HepG2 (cell line): ENCODE measurements at regions not wholly inside any gene's neighbourhood (a gene's known extent, or its start where the extent isn't known, plus 50 kb on each side); places are given as distances from the start of the nearest gene placed in this dataset.

ENCODE experiments used
- ATAC-seq: fragments of 200-7000 bp; cut with Tn5 transposase; 3 replicates; pipeline ENCODE4 v1.9.1; 2020; ENCODE audit warnings: mild to moderate bottlenecking, moderate library complexity
- BruUV-seq: library from RNA; stranded (reverse); fragments of 400-500 nt; replicated peaks from 2 replicates; lab custom pipeline; 2021; lab: Mats Ljungman, UMichigan
- CTCF ChIA-PET: fragments of 300-600 bp; formaldehyde crosslinking; extraction: SDS; loops from one replicate; lab custom pipeline; 2021; ENCODE audit warnings: low total read pairs, inconsistent platforms, low intra/inter-chr PET ratio; lab: Yijun Ruan, JAX
- POLR2A ChIA-PET: fragments of 350-600 bp; sonication (Branson Sonifier 250); formaldehyde crosslinking; loops from one replicate; lab custom pipeline; 2020; ENCODE audit warnings: antibody characterized with exemption, inconsistent platforms; lab: Yijun Ruan, JAX
- DNase-seq: peaks from one replicate; pipeline ENCODE4 v3.0.0-alpha.2; 2015; ENCODE audit warnings: low spot score
- FAIRE-seq: peaks from 3 replicates; lab custom pipeline; 2011; peaks lifted over from hg19 to GRCh38; lab: Jason Lieb, UNC
- H2AFZ ChIP-seq: one replicate; pipeline ENCODE4 v1.6.1; 2011; ENCODE audit warnings: low read length, inconsistent platforms
- H3K27ac ChIP-seq: fragments of 300-600 bp; 3 replicates; pipeline ENCODE4 v1.8.0; 2011; ENCODE audit warnings: mixed run types, mild to moderate bottlenecking, mixed read lengths, low read length, inconsistent platforms; ENCODE audit not compliant: insufficient read depth; ENCODE audit errors: extremely low read length
- H3K27me3 ChIP-seq, 2 experiments: fragments of 200-600 bp in 1 of 2; 2 replicates in 1 of 2; 3 replicates in 1 of 2; pipeline versions ENCODE4 v1.6.0 to v1.8.0; 2011; ENCODE audit warnings: low read length in 2 of 2, mild to moderate bottlenecking in 2 of 2, moderate library complexity in 2 of 2, inconsistent platforms in 1 of 2; ENCODE audit not compliant: insufficient read depth in 2 of 2, control insufficient read depth in 1 of 2
- H3K36me3 ChIP-seq, 2 experiments: fragments of 200-600 bp in 1 of 2; replicated peaks in 1 of 2; 2 replicates in 1 of 2; 3 replicates in 1 of 2; pipeline versions ENCODE4 v1.5.1 to v1.8.0; 2011; ENCODE audit warnings: low read length in 2 of 2, inconsistent platforms in 1 of 2; ENCODE audit not compliant: insufficient read depth in 2 of 2, control insufficient read depth in 1 of 2
- H3K4me1 ChIP-seq: 2 replicates; pipeline ENCODE4 v1.5.1; 2012; ENCODE audit warnings: low read length, inconsistent platforms; ENCODE audit not compliant: insufficient read depth
- H3K4me2 ChIP-seq: 2 replicates; pipeline ENCODE4 v1.6.0; 2011; ENCODE audit warnings: low read depth, low read length, inconsistent platforms
- H3K4me3 ChIP-seq, 3 experiments: fragments of 200-600 bp in 1 of 3; sonication (generic), shearing (Covaris generic) in 1 of 3; replicated peaks in 1 of 3; 2 replicates each; pipeline ENCODE4 v1.5.1; 2011 to 2016; ENCODE audit warnings: low read length in 3 of 3, inconsistent platforms in 2 of 3, low read depth in 2 of 3, mild to moderate bottlenecking in 2 of 3, control low read depth in 1 of 3, mixed read lengths in 1 of 3; ENCODE audit not compliant: insufficient read depth in 1 of 3
- H3K79me2 ChIP-seq: one replicate; pipeline ENCODE4 v1.6.1; 2011; ENCODE audit warnings: low read length, inconsistent platforms; ENCODE audit not compliant: insufficient read depth
- H3K9ac ChIP-seq: 2 replicates; pipeline ENCODE4 v1.6.0; 2011; ENCODE audit warnings: mild to moderate bottlenecking, low read depth, low read length, inconsistent platforms; ENCODE audit not compliant: insufficient read depth
- H3K9me3 ChIP-seq: 2 replicates; pipeline ENCODE4 v1.5.1; 2012; ENCODE audit warnings: mild to moderate bottlenecking, low read length
- H4K20me1 ChIP-seq: 2 replicates; pipeline ENCODE4 v1.6.0; 2011; ENCODE audit warnings: inconsistent platforms, mild to moderate bottlenecking, low read length, moderate library complexity; ENCODE audit not compliant: insufficient read depth
- ATF6 ChIP-seq: sonication (generic); formaldehyde crosslinking; conservative IDR thresholded peaks from 2 replicates; pipeline ENCODE4 v1.4.0; 2020; ENCODE audit warnings: missing genetic modification reagents
- ATF7 ChIP-seq, 2 experiments: fragments of 450-650 bp in 1 of 2; sonication (generic) in 1 of 2; formaldehyde crosslinking in 1 of 2; IDR thresholded peaks; 2 replicates each; pipeline versions ENCODE4 v1.4.0 to v1.6.1; 2016 to 2020; ENCODE audit warnings: antibody characterized with exemption in 1 of 2, mild to moderate bottlenecking in 1 of 2, missing genetic modification reagents in 1 of 2
- CREB1 ChIP-seq, 2 experiments: fragments of 450-650 bp in 1 of 2; IDR thresholded peaks; 2 replicates each; pipeline ENCODE4 v1.6.1; 2016 to 2017; ENCODE audit warnings: control low read depth in 1 of 2, mild to moderate bottlenecking in 1 of 2, missing compliant biosample characterization in 1 of 2, missing genetic modification characterization in 1 of 2
- DMAP1 ChIP-seq: IDR thresholded peaks from 2 replicates; pipeline ENCODE4 v1.6.1; 2016
- MAX ChIP-seq: IDR thresholded peaks from 2 replicates; pipeline ENCODE4 v1.6.1; 2012; ENCODE audit warnings: inconsistent platforms
- MIER3 ChIP-seq: IDR thresholded peaks from 2 replicates; pipeline ENCODE4 v1.6.1; 2016; ENCODE audit warnings: missing compliant biosample characterization, borderline replicate concordance
- ZNF142 ChIP-seq: sonication (generic); formaldehyde crosslinking; IDR thresholded peaks from 2 replicates; pipeline ENCODE4 v1.4.0; 2020; ENCODE audit warnings: missing genetic modification reagents
- ZNF891 ChIP-seq: sonication (generic); formaldehyde crosslinking; IDR thresholded peaks from 2 replicates; pipeline ENCODE4 v1.5.0; 2020; ENCODE audit warnings: mild to moderate bottlenecking, missing genetic modification reagents
- WGBS: methylation state at CpG from one replicate; pipeline ENCODE4 v1.1.6; 2017; ENCODE audit warnings: low lambda C conversion rate; 5-methylcytosine and 5-hydroxymethylcytosine counted together
- in situ Hi-C: cut with HindIII; loops from 2 replicates; pipeline ENCODE4 v1.10.0; 2017; ENCODE audit warnings: low pct_unique_long_range_greater_than_20kb; ENCODE audit not compliant: extremely low pct_ligation_motif_present
- intact Hi-C: fragments of 100-400 bp; cut with micrococcal nuclease; formaldehyde crosslinking; loops from one replicate; pipeline ENCODE4 v1.10.0; 2022; ENCODE audit not compliant: unreplicated experiment

GRCh38 chr9:129285382-129285781 is 107.3 kb upstream of the IER5L start:
- H3K4me1 ChIP-seq: peaks cover 23% of the 10 kb centered on the region
- TF ChIP-seq DMAP1 (CRISPR knock-in tag) (no peak), ZNF891 (no peak), CREB1 (IDR thresholded peaks at IDR 0.05) (peak; percentile 90), CREB1 (CRISPR knock-in tag; IDR thresholded peaks at IDR 0.05) (no peak), ATF7 (IDR thresholded peaks at IDR 0.05) (peak; percentile 92), ATF7 (CRISPR knock-in tag; IDR thresholded peaks at IDR 0.05) (no peak), MAX (no peak)
- no peaks in the 10 kb centered on the region for H3K36me3 ChIP-seq
- in situ Hi-C loops (no loop called here), intact Hi-C loops (no loop called here)
- WGBS: 74% methylated on average over 6 of the region's 7 CpGs
- no peaks in the 10 kb centered on the region for H3K9me3 ChIP-seq
- no TSS peak for BruUV-seq
- H3K9ac ChIP-seq: no peak overlapping the region
- ChIA-PET POLR2A (no interaction called here), CTCF (no interaction called here)
- H3K27me3 ChIP-seq: peaks cover under 1 to 45% of the 10 kb centered on the region in 2 experiments
- no peak overlapping the region for H3K4me2 ChIP-seq
- no peak for FAIRE-seq
- H3K4me3 ChIP-seq: no peak overlapping the region
- no peak overlapping the region for H2AFZ ChIP-seq
- no peak overlapping the region for H3K27ac ChIP-seq
- DNase-seq: no peak
- no peaks in the 10 kb centered on the region for H3K79me2 ChIP-seq
- ATAC-seq: no peak
- no peaks in the 10 kb centered on the region for H4K20me1 ChIP-seq

GRCh38 chr9:129284607-129285291 is 106.7 kb upstream of the IER5L start:
- intact Hi-C loops (no loop called here), in situ Hi-C loops (no loop called here)
- Histone ChIP-seq H3K4me2 (no peak overlapping the region), H3K9ac (no peak overlapping the region), H3K4me1 (peaks cover 23% of the 10 kb centered on the region), H4K20me1 (no peaks in the 10 kb centered on the region), H3K36me3 (no peaks in the 10 kb centered on the region), H2AFZ (no peak overlapping the region), H3K79me2 (no peaks in the 10 kb centered on the region), H3K4me3 (no peak overlapping the region), H3K27me3 (peaks cover 0 to 40% of the 10 kb centered on the region in 2 experiments), H3K27ac (no peak overlapping the region), H3K9me3 (no peaks in the 10 kb centered on the region)
- no TSS peak for BruUV-seq
- CTCF ChIA-PET: no interaction called here
- DNase-seq: no peak
- ATAC-seq: no peak
- POLR2A ChIA-PET: no interaction called here
- WGBS: 68% methylated on average over 5 of the region's 14 CpGs
- no peak for FAIRE-seq
- TF ChIP-seq ATF6: no peak
- no peak for TF ChIP-seq ZNF142 (CRISPR knock-in tag)
- no peak for TF ChIP-seq MIER3 (CRISPR knock-in tag)
